Hepatocyte (in vitro differentiated cells): ENCODE measurements at regions not wholly inside any gene's neighbourhood (a gene's known extent, or its start where the extent isn't known, plus 50 kb on each side); places are given as distances from the start of the nearest gene placed in this dataset.

ENCODE experiments used
- DNase-seq: peaks from one replicate; pipeline ENCODE4 v3.0.0-alpha.2; 2016; ENCODE audit warnings: low spot score
- H2AFZ ChIP-seq: fragments of 200-600 bp; sonication (generic); 2 replicates; pipeline ENCODE4 v1.6.0; 2016; ENCODE audit warnings: antibody characterized with exemption, mild to moderate bottlenecking
- H3K27ac ChIP-seq: fragments of 200-600 bp; sonication (generic); 2 replicates; pipeline ENCODE4 v1.5.1; 2016; ENCODE audit warnings: mild to moderate bottlenecking
- H3K27me3 ChIP-seq: fragments of 200-600 bp; sonication (generic); 2 replicates; pipeline ENCODE4 v1.6.1; 2016
- H3K36me3 ChIP-seq: fragments of 200-600 bp; sonication (generic); replicated peaks from 2 replicates; pipeline ENCODE4 v1.5.1; 2016; ENCODE audit warnings: low read depth; ENCODE audit not compliant: insufficient read depth
- H3K4me1 ChIP-seq: fragments of 200-600 bp; sonication (generic); 2 replicates; pipeline ENCODE4 v1.5.1; 2016; ENCODE audit warnings: mild to moderate bottlenecking, moderate library complexity; ENCODE audit not compliant: insufficient read depth
- H3K4me2 ChIP-seq: fragments of 200-600 bp; sonication (generic); 2 replicates; pipeline ENCODE4 v1.6.0; 2016
- H3K4me3 ChIP-seq: fragments of 200-600 bp; sonication (generic); 2 replicates; pipeline ENCODE4 v1.5.1; 2016; ENCODE audit warnings: mild to moderate bottlenecking
- H3K79me2 ChIP-seq: fragments of 200-600 bp; sonication (generic); 2 replicates; pipeline ENCODE4 v1.6.0; 2017; ENCODE audit warnings: mild to moderate bottlenecking
- H3K9me2 ChIP-seq: fragments of 200-600 bp; sonication (generic); replicated peaks from 2 replicates; pipeline ENCODE4 v1.6.0; 2017; ENCODE audit warnings: mild to moderate bottlenecking; ENCODE audit not compliant: insufficient read depth
- H3K9me3 ChIP-seq: fragments of 200-600 bp; sonication (generic); 2 replicates; pipeline ENCODE4 v1.5.1; 2016; ENCODE audit warnings: low read depth, mild to moderate bottlenecking
- H4K20me1 ChIP-seq: fragments of 200-600 bp; sonication (generic); 2 replicates; pipeline ENCODE4 v1.6.0; 2016; ENCODE audit warnings: mild to moderate bottlenecking; ENCODE audit not compliant: insufficient read depth, poor library complexity, severe bottlenecking
- CTCF ChIP-seq: fragments of 200-600 bp; sonication (generic); IDR thresholded peaks from 2 replicates; pipeline ENCODE4 v1.5.1; 2016; ENCODE audit warnings: antibody characterized with exemption, mild to moderate bottlenecking; ENCODE audit not compliant: poor library complexity
- EZH2 ChIP-seq: fragments of 200-600 bp; sonication (generic); IDR thresholded peaks from 2 replicates; pipeline ENCODE4 v1.6.1; 2016; ENCODE audit warnings: antibody characterized with exemption, mild to moderate bottlenecking, borderline replicate concordance
- EZH2phosphoT487 ChIP-seq: fragments of 200-600 bp; sonication (generic); IDR thresholded peaks from one replicate; pipeline ENCODE4 v1.6.1; 2018; ENCODE audit warnings: antibody characterized with exemption, mild to moderate bottlenecking, low read depth, moderate library complexity; ENCODE audit not compliant: unreplicated experiment, severe bottlenecking
- WGBS: methylation state at CpG from one replicate; pipeline ENCODE4 v1.1.6; 2016; ENCODE audit warnings: low lambda C conversion rate; ENCODE audit errors: missing lambda C conversion rate; 5-methylcytosine and 5-hydroxymethylcytosine counted together

- no peak overlapping the region for H3K27ac ChIP-seq
- TF ChIP-seq CTCF (no peak), EZH2phosphoT487 (no peak), EZH2 (no peak)
- no peaks in the 10 kb centered on the region for H3K9me3 ChIP-seq
- H3K4me2 ChIP-seq = no peak overlapping the region
- H3K9me2 ChIP-seq = no peaks in the 10 kb centered on the region
- no peaks in the 10 kb centered on the region for H3K36me3 ChIP-seq
- H2AFZ ChIP-seq = no peak overlapping the region
- no peaks in the 10 kb centered on the region for H3K27me3 ChIP-seq
- DNase-seq = no peak
- no peaks in the 10 kb centered on the region for H3K79me2 ChIP-seq
- H4K20me1 ChIP-seq = no peaks in the 10 kb centered on the region
- H3K4me1 ChIP-seq = no peaks in the 10 kb centered on the region
- no peak overlapping the region for H3K4me3 ChIP-seq
These were observed 335.0 kb upstream of the TUSC1 start for GRCh38 chr9:26013199-26013598.

- DNase-seq = no peak
- no peaks in the 10 kb centered on the region for H3K9me3 ChIP-seq
- no peaks in the 10 kb centered on the region for H3K36me3 ChIP-seq
- no peaks in the 10 kb centered on the region for H3K9me2 ChIP-seq
- no peaks in the 10 kb centered on the region for H3K27me3 ChIP-seq
- TF ChIP-seq EZH2phosphoT487 = no peak
- TF ChIP-seq CTCF = no peak
- TF ChIP-seq EZH2 = no peak
- no peaks in the 10 kb centered on the region for H4K20me1 ChIP-seq
- no peak overlapping the region for H3K27ac ChIP-seq
- no peak overlapping the region for H3K4me2 ChIP-seq
- no peaks in the 10 kb centered on the region for H3K4me1 ChIP-seq
- WGBS = 90% methylated on average over 3 of the region's 3 CpGs
- no peaks in the 10 kb centered on the region for H3K79me2 ChIP-seq
- H2AFZ ChIP-seq = no peak overlapping the region
- H3K4me3 ChIP-seq = no peak overlapping the region
These were observed 334.6 kb upstream of the TUSC1 start for GRCh38 chr9:26012797-26013196.

DNA sequence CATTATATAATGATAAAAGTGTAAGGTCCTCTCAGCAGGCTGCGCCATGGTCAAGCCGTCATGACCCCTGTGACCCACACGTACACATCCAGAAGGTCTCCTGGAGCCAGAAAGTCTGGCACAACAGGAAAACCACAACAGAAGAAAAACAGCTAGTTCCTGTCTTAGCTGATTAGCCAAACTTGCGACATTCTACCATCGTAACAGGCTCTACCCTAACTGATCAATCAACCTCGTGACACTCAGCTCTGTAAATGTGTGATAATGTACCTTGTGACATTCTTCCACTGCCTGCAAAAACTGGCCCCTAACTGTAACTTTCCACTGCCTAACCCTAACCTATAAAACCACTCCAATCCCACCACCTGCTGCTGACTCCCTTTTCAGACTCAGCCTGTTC lies 316.4 kb upstream of the TUSC1 start:
- Histone ChIP-seq H3K4me1 (no peaks in the 10 kb centered on the region), H3K9me3 (no peaks in the 10 kb centered on the region), H3K4me3 (no peak overlapping the region), H3K9me2 (no peaks in the 10 kb centered on the region), H4K20me1 (no peaks in the 10 kb centered on the region), H3K79me2 (no peaks in the 10 kb centered on the region), H3K27ac (no peak overlapping the region), H2AFZ (no peak overlapping the region), H3K36me3 (no peaks in the 10 kb centered on the region), H3K4me2 (no peak overlapping the region), H3K27me3 (no peaks in the 10 kb centered on the region)
- no peak for TF ChIP-seq EZH2phosphoT487
- TF ChIP-seq EZH2 = no peak
- no peak for TF ChIP-seq CTCF
- no peak for DNase-seq
- WGBS = 78% methylated on average over 6 of the region's 6 CpGs

DNA sequence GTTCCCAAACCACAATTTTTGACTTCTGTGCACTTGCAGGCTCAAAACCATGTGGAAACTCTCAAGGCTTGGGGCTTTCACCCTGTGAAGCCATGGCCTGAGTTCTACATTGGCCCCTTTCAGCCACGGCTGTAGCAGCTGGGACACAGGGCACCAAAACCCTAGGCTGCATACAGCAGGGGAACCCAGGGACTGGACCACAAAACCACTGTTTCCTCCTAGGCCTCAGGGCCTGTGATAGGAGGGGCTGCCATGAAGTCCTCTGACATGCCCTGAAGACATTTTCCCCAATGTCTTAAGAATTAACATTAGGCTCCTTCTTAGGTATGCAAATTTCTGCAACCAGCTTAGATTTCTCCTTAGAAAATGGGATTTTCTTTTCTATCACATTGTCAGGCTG lies 312.1 kb upstream of the TUSC1 start:
- Histone ChIP-seq H3K27ac (no peak overlapping the region), H3K4me2 (no peak overlapping the region), H2AFZ (no peak overlapping the region), H4K20me1 (no peaks in the 10 kb centered on the region), H3K4me3 (no peak overlapping the region), H3K36me3 (no peaks in the 10 kb centered on the region), H3K9me3 (no peaks in the 10 kb centered on the region), H3K9me2 (no peaks in the 10 kb centered on the region), H3K27me3 (no peaks in the 10 kb centered on the region), H3K4me1 (no peaks in the 10 kb centered on the region), H3K79me2 (no peaks in the 10 kb centered on the region)
- no peak for DNase-seq
- no peak for TF ChIP-seq EZH2phosphoT487
- TF ChIP-seq EZH2 = no peak
- TF ChIP-seq CTCF = no peak
- WGBS = 82% methylated on average over 1 of the region's 1 CpG
